ENCODE measurements at regions not wholly inside any gene's neighbourhood (a gene's known extent, or its start where the extent isn't known, plus 50 kb on each side); places are given as distances from the start of the nearest gene placed in this dataset.

- no peak for DNase-seq (ENCODE audit: low read depth in 1 of 2, low spot score in 1 of 2)
- Histone ChIP-seq H3K4me3 (replicated peaks; ENCODE audit: insufficient read depth, low read length) (no peak overlapping the region), H3K27me3 (ENCODE audit: insufficient read depth, poor library complexity, severe bottlenecking) (no peaks in the 10 kb centered on the region), H3K27ac (replicated peaks) (no peak overlapping the region)
- TF ChIP-seq, protein P1, sequence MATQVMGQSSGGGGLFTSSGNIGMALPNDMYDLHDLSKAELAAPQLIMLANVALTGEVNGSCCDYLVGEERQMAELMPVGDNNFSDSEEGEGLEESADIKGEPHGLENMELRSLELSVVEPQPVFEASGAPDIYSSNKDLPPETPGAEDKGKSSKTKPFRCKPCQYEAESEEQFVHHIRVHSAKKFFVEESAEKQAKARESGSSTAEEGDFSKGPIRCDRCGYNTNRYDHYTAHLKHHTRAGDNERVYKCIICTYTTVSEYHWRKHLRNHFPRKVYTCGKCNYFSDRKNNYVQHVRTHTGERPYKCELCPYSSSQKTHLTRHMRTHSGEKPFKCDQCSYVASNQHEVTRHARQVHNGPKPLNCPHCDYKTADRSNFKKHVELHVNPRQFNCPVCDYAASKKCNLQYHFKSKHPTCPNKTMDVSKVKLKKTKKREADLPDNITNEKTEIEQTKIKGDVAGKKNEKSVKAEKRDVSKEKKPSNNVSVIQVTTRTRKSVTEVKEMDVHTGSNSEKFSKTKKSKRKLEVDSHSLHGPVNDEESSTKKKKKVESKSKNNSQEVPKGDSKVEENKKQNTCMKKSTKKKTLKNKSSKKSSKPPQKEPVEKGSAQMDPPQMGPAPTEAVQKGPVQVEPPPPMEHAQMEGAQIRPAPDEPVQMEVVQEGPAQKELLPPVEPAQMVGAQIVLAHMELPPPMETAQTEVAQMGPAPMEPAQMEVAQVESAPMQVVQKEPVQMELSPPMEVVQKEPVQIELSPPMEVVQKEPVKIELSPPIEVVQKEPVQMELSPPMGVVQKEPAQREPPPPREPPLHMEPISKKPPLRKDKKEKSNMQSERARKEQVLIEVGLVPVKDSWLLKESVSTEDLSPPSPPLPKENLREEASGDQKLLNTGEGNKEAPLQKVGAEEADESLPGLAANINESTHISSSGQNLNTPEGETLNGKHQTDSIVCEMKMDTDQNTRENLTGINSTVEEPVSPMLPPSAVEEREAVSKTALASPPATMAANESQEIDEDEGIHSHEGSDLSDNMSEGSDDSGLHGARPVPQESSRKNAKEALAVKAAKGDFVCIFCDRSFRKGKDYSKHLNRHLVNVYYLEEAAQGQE (IDR thresholded peaks at IDR 0.05; ENCODE audit: insufficient replicate concordance, low read depth), result no peak
- TF ChIP-seq GABPA (IDR thresholded peaks at IDR 0.05; ENCODE audit: low read depth) (no peak), SPI1 (IDR thresholded peaks at IDR 0.05; ENCODE audit: borderline replicate concordance, low read depth) (no peak)
Observed at GRCh38 chr3:182006431-182006830, 294.7 kb downstream of the SOX2 start.

GRCh38 chr3:182007441-182007840 is 295.7 kb downstream of the SOX2 start:
- no peak for DNase-seq (ENCODE audit: low read depth in 1 of 2, low spot score in 1 of 2)
- no peak overlapping the region for H3K4me3 ChIP-seq (replicated peaks; ENCODE audit: insufficient read depth, low read length)
- no peak overlapping the region for H3K27ac ChIP-seq (replicated peaks)
- H3K27me3 ChIP-seq (ENCODE audit: insufficient read depth, poor library complexity, severe bottlenecking), result no peaks in the 10 kb centered on the region
- no peak for TF ChIP-seq CTCF (IDR thresholded peaks at IDR 0.05; ENCODE audit: insufficient read depth, low read length)
- TF ChIP-seq, protein P1 (IDR thresholded peaks at IDR 0.05; ENCODE audit: insufficient replicate concordance, low read depth), result no peak
- no peak for TF ChIP-seq SPI1 (IDR thresholded peaks at IDR 0.05; ENCODE audit: borderline replicate concordance, low read depth)

GRCh38 chr3:182018361-182018760 is 306.6 kb downstream of the SOX2 start:
- no peak for DNase-seq (ENCODE audit: low read depth in 1 of 2, low spot score in 1 of 2)
- TF ChIP-seq, protein P1 (IDR thresholded peaks at IDR 0.05; ENCODE audit: insufficient replicate concordance, low read depth), result no peak
- TF ChIP-seq SPI1 (IDR thresholded peaks at IDR 0.05; ENCODE audit: borderline replicate concordance, low read depth), result no peak
- TF ChIP-seq GABPA (IDR thresholded peaks at IDR 0.05; ENCODE audit: low read depth), result no peak
- no peak for TF ChIP-seq POLR2AphosphoS5 (IDR thresholded peaks at IDR 0.05; ENCODE audit: low read depth)
- H3K4me3 ChIP-seq (replicated peaks; ENCODE audit: insufficient read depth, low read length), result no peak overlapping the region
- no peaks in the 10 kb centered on the region for H3K27me3 ChIP-seq (ENCODE audit: insufficient read depth, poor library complexity, severe bottlenecking)
- no peak overlapping the region for H3K27ac ChIP-seq (replicated peaks)

DNA sequence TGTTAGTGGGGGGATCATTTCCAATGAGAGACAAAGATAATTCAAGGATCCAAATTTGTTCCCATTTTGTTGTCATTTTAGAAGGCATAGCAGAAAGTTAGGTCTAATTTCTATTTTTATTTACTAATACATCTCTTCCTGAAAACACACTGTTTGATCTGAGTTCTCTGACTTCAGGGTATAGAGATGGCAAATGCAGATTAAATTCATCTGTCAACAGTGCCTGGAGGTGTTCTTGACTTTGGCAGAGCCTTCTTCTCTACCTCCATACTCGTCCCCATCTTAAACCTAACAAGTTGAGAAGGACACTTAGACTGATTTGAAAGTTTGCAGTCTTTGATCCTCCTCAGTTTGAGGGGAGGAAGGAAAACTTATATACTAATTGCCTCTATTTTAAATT is 308.2 kb downstream of the SOX2 start:
- Histone ChIP-seq H3K4me3 (replicated peaks; ENCODE audit: insufficient read depth, low read length) (no peak overlapping the region), H3K27me3 (ENCODE audit: insufficient read depth, poor library complexity, severe bottlenecking) (no peaks in the 10 kb centered on the region), H3K27ac (replicated peaks) (no peak overlapping the region)
- TF ChIP-seq, protein P1 (IDR thresholded peaks at IDR 0.05; ENCODE audit: insufficient replicate concordance, low read depth), result no peak
- TF ChIP-seq GABPA (IDR thresholded peaks at IDR 0.05; ENCODE audit: low read depth), result no peak
- no peak for DNase-seq (ENCODE audit: low read depth in 1 of 2, low spot score in 1 of 2)

Data from HL-60 (cell line).